ENCODE measurements at regions not wholly inside any gene's neighbourhood (a gene's known extent, or its start where the extent isn't known, plus 50 kb on each side); places are given as distances from the start of the nearest gene placed in this dataset.

- Histone ChIP-seq H3K79me2 (ENCODE audit: control insufficient read depth, insufficient read depth, low read length) (no peaks in the 10 kb centered on the region), H4K5ac (ENCODE audit: low read length) (no peak overlapping the region), H4K8ac (ENCODE audit: low read depth, low read length) (no peak overlapping the region), H2BK5ac (ENCODE audit: low read length) (no peak overlapping the region), H3K27me3 (ENCODE audit: insufficient read depth, low read length, poor library complexity) (no peaks in the 10 kb centered on the region), H3K4me1 (ENCODE audit: control insufficient read depth, low read depth, low read length) (no peaks in the 10 kb centered on the region), H3K23ac (ENCODE audit: low read length) (no peak overlapping the region), H2AK5ac (ENCODE audit: low read length) (no peak overlapping the region), H3K4me3 (ENCODE audit: low read length) (no peak overlapping the region), H3K18ac (ENCODE audit: low read length) (no peak overlapping the region), H3K9ac (ENCODE audit: low read length) (no peak overlapping the region), H3K79me1 (ENCODE audit: low read length) (no peaks in the 10 kb centered on the region), H3K27ac (ENCODE audit: low read depth, low read length) (no peak overlapping the region), H3K4ac (ENCODE audit: low read depth, low read length) (no peak overlapping the region), H3K36me3 (ENCODE audit: control insufficient read depth, insufficient read depth, low read length) (no peaks in the 10 kb centered on the region), H2BK120ac (ENCODE audit: low read depth, low read length) (no peak overlapping the region), H2BK15ac (replicated peaks; ENCODE audit: low read depth) (no peak overlapping the region), H3K4me2 (ENCODE audit: low read length) (no peak overlapping the region), H3K56ac (ENCODE audit: low read length) (no peak overlapping the region)
- peak; percentile 15 for DNase-seq
Observed at GRCh38 chr1:192448026-192448578, 127.5 kb upstream of the RGS1 start.

DNA sequence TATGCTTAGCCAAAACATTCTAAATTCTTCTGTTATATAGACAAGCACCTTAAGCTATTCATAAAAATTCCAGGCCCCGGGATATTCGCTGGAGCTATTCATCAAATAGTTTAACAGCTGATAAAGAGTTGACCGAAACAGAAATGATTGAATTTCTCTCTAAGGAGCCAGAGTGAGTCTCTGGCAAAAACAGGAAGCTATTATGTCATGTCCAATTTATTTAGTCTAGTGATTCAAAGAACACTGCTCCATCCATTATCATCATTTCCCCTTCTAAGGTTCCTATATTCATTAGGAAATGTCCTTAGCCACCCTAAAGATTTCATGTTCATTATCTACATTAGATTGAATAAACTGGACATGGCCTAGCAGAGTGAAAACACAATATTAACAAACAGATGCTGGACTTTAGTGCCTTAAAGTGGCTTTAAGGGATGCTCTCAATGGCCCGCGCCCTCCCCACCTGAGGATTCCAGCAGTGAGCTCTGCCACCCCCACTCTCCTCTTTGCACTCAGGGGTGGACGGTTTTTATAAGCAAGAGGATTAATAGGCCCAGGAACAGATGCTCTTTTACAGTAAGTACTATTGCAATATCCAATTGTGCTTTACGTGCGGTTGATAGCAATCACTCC, 122.1 kb upstream of the RGS1 start:
- H3K27ac ChIP-seq (ENCODE audit: low read depth, low read length) = no peak overlapping the region
- no peaks in the 10 kb centered on the region for H3K79me2 ChIP-seq (ENCODE audit: control insufficient read depth, insufficient read depth, low read length)
- H4K8ac ChIP-seq (ENCODE audit: low read depth, low read length) = no peak overlapping the region
- H3K18ac ChIP-seq (ENCODE audit: low read length) = no peak overlapping the region
- no peak for DNase-seq
- no peaks in the 10 kb centered on the region for H3K36me3 ChIP-seq (ENCODE audit: control insufficient read depth, insufficient read depth, low read length)
- no peaks in the 10 kb centered on the region for H3K27me3 ChIP-seq (ENCODE audit: insufficient read depth, low read length, poor library complexity)
- H3K23ac ChIP-seq (ENCODE audit: low read length) = no peak overlapping the region
- H3K4me3 ChIP-seq (ENCODE audit: low read length) = no peak overlapping the region
- no peak overlapping the region for H2AK5ac ChIP-seq (ENCODE audit: low read length)
- no peak overlapping the region for H4K5ac ChIP-seq (ENCODE audit: low read length)
- no peak overlapping the region for H3K4ac ChIP-seq (ENCODE audit: low read depth, low read length)
- H3K56ac ChIP-seq (ENCODE audit: low read length) = no peak overlapping the region
- H2BK15ac ChIP-seq (replicated peaks; ENCODE audit: low read depth) = no peak overlapping the region
- H3K9ac ChIP-seq (ENCODE audit: low read length) = no peak overlapping the region
- no peak overlapping the region for H2BK120ac ChIP-seq (ENCODE audit: low read depth, low read length)
- H3K79me1 ChIP-seq (ENCODE audit: low read length) = no peaks in the 10 kb centered on the region
- H3K4me1 ChIP-seq (ENCODE audit: control insufficient read depth, low read depth, low read length) = no peaks in the 10 kb centered on the region
- no peak overlapping the region for H2BK5ac ChIP-seq (ENCODE audit: low read length)
- H3K4me2 ChIP-seq (ENCODE audit: low read length) = no peak overlapping the region
- no CpG with 5 or more reads among the region's 8 CpGs for WGBS (ENCODE audit: extremely low coverage, insufficient coverage, low lambda C conversion rate)

DNA sequence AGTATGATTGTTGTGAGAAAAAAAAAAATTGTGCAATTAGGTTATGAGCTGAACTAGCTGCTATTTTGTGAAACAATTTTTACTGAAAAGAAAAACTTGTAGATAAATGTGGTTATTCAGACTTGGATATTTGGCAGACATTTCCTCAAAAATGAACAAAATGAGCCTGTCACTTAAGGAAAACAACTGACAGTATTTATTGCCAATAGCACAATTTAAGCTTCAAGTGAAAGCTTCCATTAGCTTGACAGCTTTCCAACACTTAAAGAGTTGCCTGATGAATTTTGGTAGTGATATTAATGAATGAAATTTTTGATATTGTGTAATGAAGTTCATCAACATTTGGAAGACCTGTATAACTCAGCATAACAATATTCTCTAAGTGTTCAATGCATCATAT, 116.1 kb upstream of the RGS1 start:
- no peaks in the 10 kb centered on the region for H3K36me3 ChIP-seq (ENCODE audit: control insufficient read depth, insufficient read depth, low read length)
- H3K23ac ChIP-seq (ENCODE audit: low read length) = no peak overlapping the region
- no peak overlapping the region for H3K4me2 ChIP-seq (ENCODE audit: low read length)
- H3K18ac ChIP-seq (ENCODE audit: low read length) = no peak overlapping the region
- H3K27me3 ChIP-seq (ENCODE audit: insufficient read depth, low read length, poor library complexity) = no peaks in the 10 kb centered on the region
- no peak overlapping the region for H2AK5ac ChIP-seq (ENCODE audit: low read length)
- no peaks in the 10 kb centered on the region for H3K79me1 ChIP-seq (ENCODE audit: low read length)
- no peaks in the 10 kb centered on the region for H3K4me1 ChIP-seq (ENCODE audit: control insufficient read depth, low read depth, low read length)
- no peak overlapping the region for H2BK120ac ChIP-seq (ENCODE audit: low read depth, low read length)
- H3K56ac ChIP-seq (ENCODE audit: low read length) = no peak overlapping the region
- H2BK5ac ChIP-seq (ENCODE audit: low read length) = no peak overlapping the region
- DNase-seq = no peak
- no peak overlapping the region for H4K8ac ChIP-seq (ENCODE audit: low read depth, low read length)
- no peak overlapping the region for H3K9ac ChIP-seq (ENCODE audit: low read length)
- H3K27ac ChIP-seq (ENCODE audit: low read depth, low read length) = no peak overlapping the region
- H3K4ac ChIP-seq (ENCODE audit: low read depth, low read length) = no peak overlapping the region
- no peak overlapping the region for H4K5ac ChIP-seq (ENCODE audit: low read length)
- no peaks in the 10 kb centered on the region for H3K79me2 ChIP-seq (ENCODE audit: control insufficient read depth, insufficient read depth, low read length)
- H3K4me3 ChIP-seq (ENCODE audit: low read length) = no peak overlapping the region
- H2BK15ac ChIP-seq (replicated peaks; ENCODE audit: low read depth) = no peak overlapping the region

- H4K8ac ChIP-seq (ENCODE audit: low read depth, low read length) = no peak overlapping the region
- no peak overlapping the region for H3K23ac ChIP-seq (ENCODE audit: low read length)
- H3K4me3 ChIP-seq (ENCODE audit: low read length) = no peak overlapping the region
- no peaks in the 10 kb centered on the region for H3K27me3 ChIP-seq (ENCODE audit: insufficient read depth, low read length, poor library complexity)
- 100% methylated on average over 1 of the region's 4 CpGs for WGBS (ENCODE audit: extremely low coverage, insufficient coverage, low lambda C conversion rate)
- no peak for DNase-seq
- no peak overlapping the region for H3K18ac ChIP-seq (ENCODE audit: low read length)
- H3K27ac ChIP-seq (ENCODE audit: low read depth, low read length) = no peak overlapping the region
- no peaks in the 10 kb centered on the region for H3K36me3 ChIP-seq (ENCODE audit: control insufficient read depth, insufficient read depth, low read length)
- no peak overlapping the region for H2BK15ac ChIP-seq (replicated peaks; ENCODE audit: low read depth)
- no peak overlapping the region for H2AK5ac ChIP-seq (ENCODE audit: low read length)
- H2BK120ac ChIP-seq (ENCODE audit: low read depth, low read length) = no peak overlapping the region
- no peaks in the 10 kb centered on the region for H3K79me2 ChIP-seq (ENCODE audit: control insufficient read depth, insufficient read depth, low read length)
- no peaks in the 10 kb centered on the region for H3K79me1 ChIP-seq (ENCODE audit: low read length)
- no peak overlapping the region for H3K4me2 ChIP-seq (ENCODE audit: low read length)
- no peak overlapping the region for H4K5ac ChIP-seq (ENCODE audit: low read length)
- no peak overlapping the region for H3K4ac ChIP-seq (ENCODE audit: low read depth, low read length)
- H2BK5ac ChIP-seq (ENCODE audit: low read length) = no peak overlapping the region
- H3K56ac ChIP-seq (ENCODE audit: low read length) = no peak overlapping the region
- H3K9ac ChIP-seq (ENCODE audit: low read length) = no peak overlapping the region
- no peaks in the 10 kb centered on the region for H3K4me1 ChIP-seq (ENCODE audit: control insufficient read depth, low read depth, low read length)
Observed at GRCh38 chr1:192461684-192462083, 113.9 kb upstream of the RGS1 start.

- no peak overlapping the region for H3K27ac ChIP-seq (ENCODE audit: low read depth, low read length)
- H3K4me3 ChIP-seq (ENCODE audit: low read length) = no peak overlapping the region
- 100% methylated on average over 1 of the region's 3 CpGs for WGBS (ENCODE audit: extremely low coverage, insufficient coverage, low lambda C conversion rate)
- no peak overlapping the region for H2AK5ac ChIP-seq (ENCODE audit: low read length)
- no peak overlapping the region for H4K5ac ChIP-seq (ENCODE audit: low read length)
- H4K8ac ChIP-seq (ENCODE audit: low read depth, low read length) = no peak overlapping the region
- H3K23ac ChIP-seq (ENCODE audit: low read length) = no peak overlapping the region
- no peak overlapping the region for H3K18ac ChIP-seq (ENCODE audit: low read length)
- H3K79me2 ChIP-seq (ENCODE audit: control insufficient read depth, insufficient read depth, low read length) = no peaks in the 10 kb centered on the region
- H2BK15ac ChIP-seq (replicated peaks; ENCODE audit: low read depth) = no peak overlapping the region
- no peak overlapping the region for H2BK120ac ChIP-seq (ENCODE audit: low read depth, low read length)
- no peaks in the 10 kb centered on the region for H3K27me3 ChIP-seq (ENCODE audit: insufficient read depth, low read length, poor library complexity)
- no peaks in the 10 kb centered on the region for H3K79me1 ChIP-seq (ENCODE audit: low read length)
- no peak overlapping the region for H3K4ac ChIP-seq (ENCODE audit: low read depth, low read length)
- H3K4me1 ChIP-seq (ENCODE audit: control insufficient read depth, low read depth, low read length) = no peaks in the 10 kb centered on the region
- no peak overlapping the region for H2BK5ac ChIP-seq (ENCODE audit: low read length)
- H3K36me3 ChIP-seq (ENCODE audit: control insufficient read depth, insufficient read depth, low read length) = no peaks in the 10 kb centered on the region
- no peak overlapping the region for H3K9ac ChIP-seq (ENCODE audit: low read length)
- H3K56ac ChIP-seq (ENCODE audit: low read length) = no peak overlapping the region
- no peak for DNase-seq
- H3K4me2 ChIP-seq (ENCODE audit: low read length) = no peak overlapping the region
Observed at GRCh38 chr1:192462616-192463015, 113.0 kb upstream of the RGS1 start.

DNA sequence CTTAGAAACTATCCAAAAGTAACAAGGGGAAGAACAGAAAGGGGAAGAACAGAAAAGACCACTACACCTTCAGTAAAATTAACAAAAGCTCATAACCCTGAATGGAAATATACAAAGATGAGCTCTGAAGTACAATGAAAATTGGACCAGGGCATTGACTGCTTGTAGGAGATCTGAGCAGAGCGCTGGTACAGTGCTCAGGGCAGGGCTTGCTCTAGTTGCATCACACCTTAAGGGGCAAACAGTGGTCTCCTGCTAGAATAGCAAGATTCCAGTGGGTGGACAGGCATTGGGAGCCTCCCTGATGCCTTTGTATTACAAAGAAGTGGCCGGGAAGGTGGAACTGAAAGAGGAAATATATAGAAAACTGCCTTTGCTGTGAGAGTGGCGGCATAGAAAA, 111.9 kb upstream of the RGS1 start:
- no peak for DNase-seq
- no peaks in the 10 kb centered on the region for H3K79me1 ChIP-seq (ENCODE audit: low read length)
- H3K79me2 ChIP-seq (ENCODE audit: control insufficient read depth, insufficient read depth, low read length) = no peaks in the 10 kb centered on the region
- H2BK120ac ChIP-seq (ENCODE audit: low read depth, low read length) = no peak overlapping the region
- H3K18ac ChIP-seq (ENCODE audit: low read length) = no peak overlapping the region
- no peak overlapping the region for H3K23ac ChIP-seq (ENCODE audit: low read length)
- no peak overlapping the region for H4K8ac ChIP-seq (ENCODE audit: low read depth, low read length)
- no peak overlapping the region for H3K56ac ChIP-seq (ENCODE audit: low read length)
- no peak overlapping the region for H2AK5ac ChIP-seq (ENCODE audit: low read length)
- no peak overlapping the region for H2BK15ac ChIP-seq (replicated peaks; ENCODE audit: low read depth)
- no peaks in the 10 kb centered on the region for H3K4me1 ChIP-seq (ENCODE audit: control insufficient read depth, low read depth, low read length)
- no peaks in the 10 kb centered on the region for H3K36me3 ChIP-seq (ENCODE audit: control insufficient read depth, insufficient read depth, low read length)
- no peaks in the 10 kb centered on the region for H3K27me3 ChIP-seq (ENCODE audit: insufficient read depth, low read length, poor library complexity)
- no peak overlapping the region for H4K5ac ChIP-seq (ENCODE audit: low read length)
- no CpG with 5 or more reads among the region's 3 CpGs for WGBS (ENCODE audit: extremely low coverage, insufficient coverage, low lambda C conversion rate)
- H3K4me3 ChIP-seq (ENCODE audit: low read length) = no peak overlapping the region
- H3K27ac ChIP-seq (ENCODE audit: low read depth, low read length) = no peak overlapping the region
- H2BK5ac ChIP-seq (ENCODE audit: low read length) = no peak overlapping the region
- no peak overlapping the region for H3K4me2 ChIP-seq (ENCODE audit: low read length)
- H3K4ac ChIP-seq (ENCODE audit: low read depth, low read length) = no peak overlapping the region
- no peak overlapping the region for H3K9ac ChIP-seq (ENCODE audit: low read length)
